PC-9 (cell line): ENCODE measurements at regions not wholly inside any gene's neighbourhood (a gene's known extent, or its start where the extent isn't known, plus 50 kb on each side); places are given as distances from the start of the nearest gene placed in this dataset.

Experiments
- BruUV-seq: library from RNA; stranded (reverse); fragments of 400-500 nt; replicated peaks from 2 replicates; lab custom pipeline; 2021; lab: Mats Ljungman, UMichigan
- CTCF ChIA-PET: fragments of 300-600 bp; sonication (Branson Sonifier 250); formaldehyde crosslinking; loops from one replicate; lab custom pipeline; 2022; ENCODE audit warnings: antibody characterized with exemption; lab: Charles Lee
- POLR2A ChIA-PET: fragments of 300-600 bp; sonication (Branson Sonifier 250); formaldehyde crosslinking; loops from one replicate; lab custom pipeline; 2022; ENCODE audit warnings: antibody characterized with exemption; ENCODE audit not compliant: unreplicated experiment; lab: Charles Lee
- DNase-seq, 2 experiments: peaks; one replicate each; pipeline versions ENCODE4 v3.0.0 to v3.0.0-alpha.2; 2015 to 2022; ENCODE audit warnings: mixed read lengths in 1 of 2
- H2AFZ ChIP-seq: fragments of 200-600 bp; sonication (generic); 2 replicates; pipeline ENCODE4 v1.8.1; 2017; ENCODE audit warnings: antibody characterized with exemption
- H3F3A ChIP-seq: fragments of 200-600 bp; sonication (generic); 2 replicates; pipeline ENCODE4 v1.8.1; 2017; ENCODE audit warnings: antibody characterized with exemption, mild to moderate bottlenecking, low read depth; ENCODE audit not compliant: insufficient read depth
- H3K27ac ChIP-seq: fragments of 200-600 bp; sonication (generic); 2 replicates; pipeline ENCODE4 v1.6.1; 2016; ENCODE audit warnings: mixed run types
- H3K27me3 ChIP-seq: fragments of 200-600 bp; sonication (generic); 2 replicates; pipeline ENCODE4 v1.6.1; 2016; ENCODE audit warnings: low read depth, mixed run types; ENCODE audit not compliant: insufficient read depth
- H3K36me3 ChIP-seq: fragments of 200-600 bp; sonication (generic); 2 replicates; pipeline ENCODE4 v1.6.1; 2016; ENCODE audit warnings: low read depth, mixed run types
- H3K4me1 ChIP-seq: fragments of 200-600 bp; sonication (generic); replicated peaks from 2 replicates; pipeline ENCODE4 v1.6.1; 2016; ENCODE audit warnings: mixed run types; ENCODE audit not compliant: insufficient read depth
- H3K4me2 ChIP-seq: fragments of 200-600 bp; sonication (generic); 2 replicates; pipeline ENCODE4 v1.6.1; 2017; ENCODE audit warnings: mixed run types
- H3K4me3 ChIP-seq: fragments of 200-600 bp; sonication (generic); 2 replicates; pipeline ENCODE4 v1.6.1; 2016; ENCODE audit warnings: mixed run types
- H3K79me2 ChIP-seq: fragments of 200-600 bp; sonication (generic); 2 replicates; pipeline ENCODE4 v1.6.1; 2017; ENCODE audit warnings: low read depth, mixed run types
- H3K9me2 ChIP-seq: fragments of 200-600 bp; sonication (generic); 2 replicates; pipeline ENCODE4 v1.8.1; 2017; ENCODE audit warnings: mild to moderate bottlenecking; ENCODE audit not compliant: insufficient read depth
- H3K9me3 ChIP-seq: fragments of 200-600 bp; sonication (generic); 2 replicates; pipeline ENCODE4 v1.8.1; 2016; ENCODE audit warnings: low read depth; ENCODE audit not compliant: insufficient read depth
- H4K20me1 ChIP-seq: fragments of 200-600 bp; sonication (generic); 2 replicates; pipeline ENCODE4 v1.8.1; 2017; ENCODE audit not compliant: insufficient read depth
- EZH2 ChIP-seq: fragments of 200-600 bp; sonication (generic); IDR thresholded peaks from 2 replicates; pipeline ENCODE4 v1.8.0; 2017; ENCODE audit warnings: antibody characterized with exemption, low read depth
- intact Hi-C: fragments of 100-400 bp; cut with micrococcal nuclease; formaldehyde crosslinking; loops from one replicate; pipeline ENCODE4 v1.10.0; 2022; ENCODE audit not compliant: unreplicated experiment
- TF ChIP-seq, protein P1 (sequence below): fragments of 200-600 bp; sonication (generic); conservative IDR thresholded peaks from 2 replicates; pipeline ENCODE4 v1.6.1; 2017; ENCODE audit warnings: mixed run types, antibody characterized with exemption, mild to moderate bottlenecking, moderate library complexity

DNA sequence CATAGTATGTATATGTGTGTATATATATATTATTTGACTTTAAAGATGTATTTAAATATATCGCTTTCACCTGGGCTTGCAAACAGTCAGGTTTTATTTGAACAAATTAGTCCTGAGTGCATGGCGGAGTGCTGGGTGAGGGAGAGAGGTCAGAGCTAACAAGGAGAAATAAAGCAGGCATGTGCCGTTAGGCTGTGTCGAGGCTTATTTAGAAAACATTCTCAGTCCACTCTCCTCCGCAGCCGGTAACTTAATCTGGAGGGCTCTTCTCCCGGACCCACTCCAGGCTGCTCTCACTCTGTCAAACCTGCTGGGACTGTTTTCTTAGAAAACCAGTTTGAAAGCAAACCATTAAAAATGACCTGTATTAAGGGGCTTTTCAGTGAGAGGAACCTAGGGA, 455.9 kb downstream of the MN1 start:
- ChIA-PET POLR2A (no interaction called here), CTCF (no interaction called here)
- Histone ChIP-seq H3K9me3 (peaks cover 13% of the 10 kb centered on the region), H4K20me1 (no peaks in the 10 kb centered on the region), H3K27me3 (no peaks in the 10 kb centered on the region), H3K79me2 (no peaks in the 10 kb centered on the region), H3K36me3 (no peaks in the 10 kb centered on the region), H3F3A (no peaks in the 10 kb centered on the region), H2AFZ (no peak overlapping the region), H3K27ac (no peak overlapping the region), H3K4me1 (peaks cover 9% of the 10 kb centered on the region; the same call in 1 of the 2 replicates), H3K4me3 (no peak overlapping the region), H3K4me2 (no peak overlapping the region), H3K9me2 (no peaks in the 10 kb centered on the region; the same call in 1 of the 2 replicates)
- intact Hi-C loops, result no loop called here
- DNase-seq, result no peak
- TF ChIP-seq EZH2, result no peak
- TF ChIP-seq, protein P1, sequence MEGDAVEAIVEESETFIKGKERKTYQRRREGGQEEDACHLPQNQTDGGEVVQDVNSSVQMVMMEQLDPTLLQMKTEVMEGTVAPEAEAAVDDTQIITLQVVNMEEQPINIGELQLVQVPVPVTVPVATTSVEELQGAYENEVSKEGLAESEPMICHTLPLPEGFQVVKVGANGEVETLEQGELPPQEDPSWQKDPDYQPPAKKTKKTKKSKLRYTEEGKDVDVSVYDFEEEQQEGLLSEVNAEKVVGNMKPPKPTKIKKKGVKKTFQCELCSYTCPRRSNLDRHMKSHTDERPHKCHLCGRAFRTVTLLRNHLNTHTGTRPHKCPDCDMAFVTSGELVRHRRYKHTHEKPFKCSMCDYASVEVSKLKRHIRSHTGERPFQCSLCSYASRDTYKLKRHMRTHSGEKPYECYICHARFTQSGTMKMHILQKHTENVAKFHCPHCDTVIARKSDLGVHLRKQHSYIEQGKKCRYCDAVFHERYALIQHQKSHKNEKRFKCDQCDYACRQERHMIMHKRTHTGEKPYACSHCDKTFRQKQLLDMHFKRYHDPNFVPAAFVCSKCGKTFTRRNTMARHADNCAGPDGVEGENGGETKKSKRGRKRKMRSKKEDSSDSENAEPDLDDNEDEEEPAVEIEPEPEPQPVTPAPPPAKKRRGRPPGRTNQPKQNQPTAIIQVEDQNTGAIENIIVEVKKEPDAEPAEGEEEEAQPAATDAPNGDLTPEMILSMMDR, result no peak
- BruUV-seq, result no TSS peak

DNA sequence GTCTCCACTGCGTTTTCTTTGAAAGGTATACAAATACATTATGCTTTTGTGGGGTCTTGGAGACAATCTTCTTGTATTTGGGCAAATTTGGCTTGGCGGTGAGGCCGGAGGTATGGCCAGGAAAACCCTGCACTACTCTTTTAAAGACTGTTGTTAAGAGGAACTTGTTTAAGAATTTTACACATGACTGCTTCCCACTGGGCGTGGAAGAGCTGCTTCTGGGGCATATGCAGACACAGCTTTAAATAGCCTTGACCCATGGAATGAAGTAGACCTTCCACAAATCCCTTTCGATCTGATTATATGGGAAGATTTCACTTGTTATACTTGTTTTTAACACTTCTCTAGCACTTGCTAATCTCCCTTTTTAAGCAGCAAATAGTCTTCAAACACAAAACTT, 453.6 kb downstream of the MN1 start:
- no peak overlapping the region for H3K4me3 ChIP-seq
- H3K4me1 ChIP-seq, result peaks cover 9% of the 10 kb centered on the region; the same call in 1 of the 2 replicates
- ChIA-PET CTCF (no interaction called here), POLR2A (no interaction called here)
- H3K36me3 ChIP-seq, result no peaks in the 10 kb centered on the region
- peaks cover 13% of the 10 kb centered on the region for H3K9me3 ChIP-seq
- intact Hi-C loops, result no loop called here
- H3K27me3 ChIP-seq, result no peaks in the 10 kb centered on the region
- DNase-seq, result no peak
- H3K9me2 ChIP-seq, result no peaks in the 10 kb centered on the region
- H3K79me2 ChIP-seq, result no peaks in the 10 kb centered on the region
- 0 out of 2 replicates have a peak overlapping the region, but pooled peaks have one; percentile 1 for H3K4me2 ChIP-seq
- H3K27ac ChIP-seq, result no peak overlapping the region
- no peaks in the 10 kb centered on the region for H3F3A ChIP-seq
- no peak overlapping the region; the same call in 1 of the 2 replicates for H2AFZ ChIP-seq
- BruUV-seq, result no TSS peak
- TF ChIP-seq, protein P1, result no peak
- TF ChIP-seq EZH2, result no peak
- no peaks in the 10 kb centered on the region for H4K20me1 ChIP-seq

DNA sequence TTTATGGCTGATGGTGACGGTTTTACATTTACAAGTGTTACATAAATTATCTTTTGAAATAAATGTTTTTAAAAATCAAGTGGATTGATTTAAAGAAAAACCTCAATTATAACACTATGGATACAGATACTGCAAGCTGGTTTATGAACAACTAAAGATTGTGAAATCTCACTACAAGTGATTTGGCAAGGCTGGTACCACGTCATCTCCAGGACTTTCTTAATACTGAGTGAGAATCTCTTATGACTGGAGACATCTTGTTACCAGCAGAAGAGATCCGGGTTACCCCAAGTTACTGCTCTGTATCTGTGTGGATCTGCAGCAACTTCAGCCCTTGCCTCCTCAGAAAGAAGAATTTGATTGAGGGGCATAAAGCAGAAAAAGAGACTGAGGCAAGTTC, 452.9 kb downstream of the MN1 start:
- BruUV-seq, result no TSS peak
- Histone ChIP-seq H3K79me2 (no peaks in the 10 kb centered on the region), H3K9me2 (no peaks in the 10 kb centered on the region), H2AFZ (no peak overlapping the region), H3K9me3 (peaks cover 13% of the 10 kb centered on the region), H3K4me3 (no peak overlapping the region), H3K27me3 (no peaks in the 10 kb centered on the region), H3K36me3 (no peaks in the 10 kb centered on the region), H3K27ac (no peak overlapping the region), H3K4me2 (no peak overlapping the region), H3K4me1 (peaks cover 9% of the 10 kb centered on the region; the same call in 1 of the 2 replicates), H4K20me1 (no peaks in the 10 kb centered on the region), H3F3A (no peaks in the 10 kb centered on the region)
- ChIA-PET CTCF (no interaction called here), POLR2A (no interaction called here)
- intact Hi-C loops, result no loop called here
- no peak for DNase-seq
- TF ChIP-seq, protein P1, result no peak
- no peak for TF ChIP-seq EZH2
